CD14-positive monocyte (primary cell): ENCODE measurements at regions not wholly inside any gene's neighbourhood (a gene's known extent, or its start where the extent isn't known, plus 50 kb on each side); places are given as distances from the start of the nearest gene placed in this dataset.

Experiments used
- DNase-seq, 3 donors: peaks; one replicate each; pipeline ENCODE4 v3.0.0-alpha.2; 2011 to 2022
- H2AFZ ChIP-seq: 2 replicates; pipeline ENCODE4 v1.6.0; 2012; ENCODE audit warnings: mild to moderate bottlenecking, low read depth, low read length, inconsistent platforms; ENCODE audit not compliant: insufficient read depth, poor library complexity, severe bottlenecking
- H3K27ac ChIP-seq, 2 donors: 1 replicate in 1 of 2; 2 replicates in 1 of 2; pipeline ENCODE4 v1.5.1; 2012 to 2013; ENCODE audit warnings: low read length in 2 of 2, control low read depth in 1 of 2, inconsistent platforms in 1 of 2, low read depth in 1 of 2, mild to moderate bottlenecking in 1 of 2
- H3K27me3 ChIP-seq, 2 donors: one replicate each; pipeline versions ENCODE4 v1.6.0 to v1.6.1; 2011 to 2013; ENCODE audit warnings: low read length in 2 of 2; ENCODE audit not compliant: control insufficient read depth in 2 of 2, insufficient read depth in 2 of 2
- H3K36me3 ChIP-seq, 2 donors: replicated peaks in 1 of 2; 1 replicate in 1 of 2; 2 replicates in 1 of 2; pipeline versions ENCODE4 v1.5.1 to v1.6.1; 2012 to 2013; ENCODE audit warnings: low read length in 2 of 2, control low read depth in 1 of 2, inconsistent platforms in 1 of 2, mild to moderate bottlenecking in 1 of 2; ENCODE audit not compliant: insufficient read depth in 2 of 2, control insufficient read depth in 1 of 2
- H3K4me1 ChIP-seq, 2 donors: 1 replicate in 1 of 2; 2 replicates in 1 of 2; pipeline versions ENCODE4 v1.5.1 to v1.6.1; 2012 to 2013; ENCODE audit warnings: low read length in 2 of 2, control low read depth in 1 of 2, inconsistent platforms in 1 of 2, mild to moderate bottlenecking in 1 of 2, moderate library complexity in 1 of 2; ENCODE audit not compliant: insufficient read depth in 2 of 2, control insufficient read depth in 1 of 2
- H3K4me2 ChIP-seq: replicated peaks from 2 replicates; pipeline ENCODE3; 2012; ENCODE audit warnings: low read length, moderate library complexity, mild to moderate bottlenecking; ENCODE audit not compliant: poor library complexity, severe bottlenecking; ENCODE audit errors: extremely low read depth
- H3K4me3 ChIP-seq, 3 experiments: fragments of 200-600 bp in 1 of 3; sonication (generic) in 1 of 3; replicated peaks in 1 of 3; 1 replicate in 2 of 3; 2 replicates in 1 of 3; pipeline ENCODE4 v1.5.1; 2011 to 2013; ENCODE audit warnings: low read length in 3 of 3, mild to moderate bottlenecking in 3 of 3, control low read depth in 2 of 3, low read depth in 2 of 3, inconsistent platforms in 1 of 3, moderate library complexity in 1 of 3
- H3K79me2 ChIP-seq: 2 replicates; pipeline ENCODE4 v1.6.0; 2012; ENCODE audit warnings: mild to moderate bottlenecking, control low read depth, inconsistent platforms, low read length, moderate library complexity; ENCODE audit not compliant: insufficient read depth
- H3K9ac ChIP-seq: 2 replicates; pipeline ENCODE4 v1.6.0; 2017; ENCODE audit warnings: low read length, mild to moderate bottlenecking; ENCODE audit not compliant: insufficient read depth, poor library complexity, severe bottlenecking
- H3K9me3 ChIP-seq, 2 donors: replicated peaks in 1 of 2; 1 replicate in 1 of 2; 2 replicates in 1 of 2; pipeline versions ENCODE4 v1.5.1 to v1.6.1; 2012 to 2013; ENCODE audit warnings: low read length in 2 of 2, control low read depth in 1 of 2; ENCODE audit not compliant: control insufficient read depth in 1 of 2, insufficient read depth in 1 of 2
- H4K20me1 ChIP-seq: 2 replicates; pipeline ENCODE4 v1.6.0; 2012; ENCODE audit warnings: mild to moderate bottlenecking, low read length, control low read depth, moderate library complexity; ENCODE audit not compliant: insufficient read depth
- H3K27ac Mint-ChIP-seq, 7 donors: one replicate each; pipeline ENCODE4 v1.8.0; 2020; ENCODE audit warnings: mild to moderate bottlenecking in 7 of 7, mixed read lengths in 7 of 7, moderate library complexity in 6 of 7, inconsistent platforms in 2 of 7
- H3K27me3 Mint-ChIP-seq, 3 donors: one replicate each; pipeline ENCODE4 v1.8.0; 2021 to 2022; ENCODE audit warnings: low read depth in 3 of 3, mild to moderate bottlenecking in 3 of 3, mixed read lengths in 3 of 3, moderate library complexity in 3 of 3, inconsistent platforms in 1 of 3
- H3K36me3 Mint-ChIP-seq, 2 donors: one replicate each; pipeline ENCODE4 v1.8.0; 2020; ENCODE audit warnings: mixed read lengths in 2 of 2, inconsistent platforms in 1 of 2, mild to moderate bottlenecking in 1 of 2
- H3K4me1 Mint-ChIP-seq: one replicate; pipeline ENCODE4 v1.8.0; 2020; ENCODE audit warnings: mild to moderate bottlenecking, mixed read lengths
- H3K4me3 Mint-ChIP-seq, 2 donors: one replicate each; pipeline ENCODE4 v1.8.0; 2020; ENCODE audit warnings: mild to moderate bottlenecking in 2 of 2, mixed read lengths in 2 of 2, moderate library complexity in 1 of 2
- H3K9me3 Mint-ChIP-seq, 7 donors: one replicate each; pipeline ENCODE4 v1.8.0; 2020 to 2022; ENCODE audit warnings: mixed read lengths in 7 of 7, mild to moderate bottlenecking in 6 of 7, moderate library complexity in 6 of 7, inconsistent platforms in 2 of 7
- CTCF ChIP-seq: fragments of 200-600 bp; IDR thresholded peaks from one replicate; pipeline ENCODE4 v1.8.0; 2022; ENCODE audit warnings: antibody characterized with exemption, mild to moderate bottlenecking
- WGBS: methylation state at CpG from one replicate; pipeline ENCODE4 v1.1.5; 2013; ENCODE audit warnings: missing lambda C conversion rate; ENCODE audit not compliant: insufficient coverage; 5-methylcytosine and 5-hydroxymethylcytosine counted together
- intact Hi-C, 2 donors: fragments of 100-400 bp; cut with micrococcal nuclease; formaldehyde crosslinking; loops; one replicate each; pipeline versions ENCODE4 v1.15.0 to v1.15.1; 2023

- Mint-ChIP-seq H3K27ac (no peak overlapping the region), H3K4me1 (peaks cover 10% of the 10 kb centered on the region), H3K36me3 (no peaks in the 10 kb centered on the region), H3K27me3 (peaks cover 1 to 16% (median 5%) of the 10 kb centered on the region in 3 donors), H3K9me3 (peaks cover 0 to 4% (median 0%) of the 10 kb centered on the region in 7 donors), H3K4me3 (no peak overlapping the region)
- no peaks in the 10 kb centered on the region for H4K20me1 ChIP-seq
- TF ChIP-seq CTCF, result no peak
- no peak overlapping the region for H3K4me2 ChIP-seq
- no peaks in the 10 kb centered on the region for H3K27me3 ChIP-seq
- H2AFZ ChIP-seq, result no peak overlapping the region
- H3K9ac ChIP-seq, result no peak overlapping the region
- no peaks in the 10 kb centered on the region for H3K79me2 ChIP-seq
- H3K27ac ChIP-seq, result no peak overlapping the region
- no peak for DNase-seq
- no CpG with 5 or more reads among the region's 3 CpGs for WGBS
- intact Hi-C loops, result no loop called here
- no peaks in the 10 kb centered on the region for H3K9me3 ChIP-seq
- no peak overlapping the region for H3K4me3 ChIP-seq
- H3K4me1 ChIP-seq, result peaks cover 9 to 11% of the 10 kb centered on the region in 2 donors
- H3K36me3 ChIP-seq, result no peaks in the 10 kb centered on the region
These were observed 108.1 kb upstream of the SELENOK start for GRCh38 chr3:53999725-54000124.

- no peak overlapping the region for H3K27ac Mint-ChIP-seq
- TF ChIP-seq CTCF, result no peak
- no peaks in the 10 kb centered on the region for H3K36me3 ChIP-seq
- peaks cover 9 to 11% of the 10 kb centered on the region in 2 donors for H3K4me1 ChIP-seq
- H3K27me3 Mint-ChIP-seq, result peaks cover 3 to 16% (median 5%) of the 10 kb centered on the region in 3 donors
- no peaks in the 10 kb centered on the region for H3K9me3 ChIP-seq
- H3K4me1 Mint-ChIP-seq, result peaks cover 10% of the 10 kb centered on the region
- H3K36me3 Mint-ChIP-seq, result no peaks in the 10 kb centered on the region
- no peaks in the 10 kb centered on the region for H3K27me3 ChIP-seq
- no peak overlapping the region for H2AFZ ChIP-seq
- no peaks in the 10 kb centered on the region for H4K20me1 ChIP-seq
- WGBS, result no CpG with 5 or more reads among the region's 2 CpGs
- H3K9ac ChIP-seq, result no peak overlapping the region
- no peak overlapping the region for H3K4me3 Mint-ChIP-seq
- no peak for DNase-seq
- H3K9me3 Mint-ChIP-seq, result peaks cover 0 to 4% (median 0%) of the 10 kb centered on the region in 7 donors
- H3K27ac ChIP-seq, result no peak overlapping the region
- no peak overlapping the region for H3K4me2 ChIP-seq
- no peaks in the 10 kb centered on the region for H3K79me2 ChIP-seq
- intact Hi-C loops, result no loop called here
- no peak overlapping the region for H3K4me3 ChIP-seq
These were observed 107.3 kb upstream of the SELENOK start for GRCh38 chr3:53998980-53999379.
